GM18873 (cell line): ENCODE measurements at regions not wholly inside any gene's neighbourhood (a gene's known extent, or its start where the extent isn't known, plus 50 kb on each side); places are given as distances from the start of the nearest gene placed in this dataset.

ENCODE experiments used
- ATAC-seq: cut with Tn5 transposase; IDR thresholded peaks from one replicate; pipeline ENCODE4 v1.9.1; 2021; ENCODE audit warnings: mild to moderate bottlenecking, moderate library complexity, moderate number of reproducible peaks; ENCODE audit not compliant: unreplicated experiment, low FRiP score

- ATAC-seq = no peak
Observed at GRCh38 chr20:39433466-39433865, 471.3 kb downstream of the DHX35 start.

GRCh38 chr20:39431091-39431880 is 469.1 kb downstream of the DHX35 start:
- ATAC-seq = no peak

- ATAC-seq = no peak
Observed at GRCh38 chr20:39429726-39430125, 467.6 kb downstream of the DHX35 start.

GRCh38 chr20:39424962-39425678 is 463.0 kb downstream of the DHX35 start:
- ATAC-seq = no peak

GRCh38 chr20:39421571-39422105 is 459.5 kb downstream of the DHX35 start:
- ATAC-seq = no peak

- no peak for ATAC-seq
Observed at GRCh38 chr20:39412091-39412490, 449.9 kb downstream of the DHX35 start.

- ATAC-seq = no peak
Observed at GRCh38 chr20:39399463-39399862, 437.3 kb downstream of the DHX35 start.

- no peak for ATAC-seq
Observed at GRCh38 chr20:39398656-39399055, 436.5 kb downstream of the DHX35 start.

GRCh38 chr20:39397646-39398045 is 435.5 kb downstream of the DHX35 start:
- ATAC-seq = no peak

GRCh38 chr20:39395478-39396291 is 433.5 kb downstream of the DHX35 start:
- ATAC-seq = no peak

- ATAC-seq = no peak
Observed at GRCh38 chr20:39394461-39394860, 432.3 kb downstream of the DHX35 start.

GRCh38 chr20:39390186-39390585 is 428.0 kb downstream of the DHX35 start:
- ATAC-seq = no peak

- ATAC-seq = no peak
Observed at GRCh38 chr20:39381595-39381994, 419.5 kb downstream of the DHX35 start.

GRCh38 chr20:39378776-39379175 is 416.6 kb downstream of the DHX35 start:
- ATAC-seq = no peak

GRCh38 chr20:39376788-39377187 is 414.6 kb downstream of the DHX35 start:
- no peak for ATAC-seq

GRCh38 chr20:39364320-39364719 is 402.2 kb downstream of the DHX35 start:
- ATAC-seq = no peak

- ATAC-seq = no peak
Observed at GRCh38 chr20:39359981-39360620, 398.0 kb downstream of the DHX35 start.

GRCh38 chr20:39358052-39358451 is 395.9 kb downstream of the DHX35 start:
- peak; percentile 74 for ATAC-seq

GRCh38 chr20:39356908-39357307 is 394.8 kb downstream of the DHX35 start:
- no peak for ATAC-seq

GRCh38 chr20:39349240-39349639 is 387.1 kb downstream of the DHX35 start:
- ATAC-seq = no peak
